GM21367 (cell line): ENCODE measurements at regions not wholly inside any gene's neighbourhood (a gene's known extent, or its start where the extent isn't known, plus 50 kb on each side); places are given as distances from the start of the nearest gene placed in this dataset.
"Not testable (repeated sequence)": the region's sequence is repeated elsewhere in the genome, so short reads cannot be mapped to it uniquely, and the experiment has no call there.

Source experiments
- ATAC-seq: cut with Tn5 transposase; IDR thresholded peaks from one replicate; pipeline ENCODE4 v1.9.1; 2021; ENCODE audit not compliant: unreplicated experiment

DNA sequence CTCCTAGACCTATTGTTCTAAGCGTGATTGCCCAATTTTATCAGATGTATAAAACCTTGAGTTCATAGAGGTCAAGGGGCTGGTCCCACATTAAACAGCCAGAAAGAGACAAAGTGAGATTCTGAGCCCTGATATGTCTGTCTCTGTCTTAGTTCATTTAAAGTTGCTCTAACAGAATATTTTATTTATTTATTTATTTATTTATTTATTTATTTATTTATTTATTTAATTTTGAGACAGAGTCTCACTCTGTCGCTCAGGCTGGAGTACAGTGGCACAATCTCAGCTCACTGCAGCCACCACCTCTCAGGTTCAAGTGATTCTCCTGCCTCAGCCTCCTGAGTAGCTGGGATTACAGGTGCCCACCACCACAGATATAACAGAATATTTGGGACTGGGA, 1999.6 kb upstream of the WWC1 start:
- ATAC-seq = not testable (repeated sequence)

DNA sequence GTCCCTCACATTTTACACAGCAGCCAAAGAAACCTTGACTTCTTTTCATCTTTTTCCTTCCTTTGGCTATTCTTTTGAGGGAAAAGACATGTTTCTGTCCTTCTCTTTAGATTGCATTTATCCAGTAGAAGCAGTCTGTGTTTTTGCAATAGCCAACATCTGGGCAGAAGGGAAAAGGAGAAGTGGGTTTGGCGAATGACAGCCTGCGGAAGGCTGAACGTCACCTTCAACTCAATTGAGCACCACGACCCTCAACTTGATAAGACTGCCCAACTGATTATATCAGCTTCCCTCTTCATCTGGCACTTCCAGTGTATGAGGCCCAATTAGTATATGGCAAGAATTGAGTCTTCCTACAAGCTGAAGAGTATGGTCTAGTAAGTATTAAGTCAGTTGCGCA, 1997.6 kb upstream of the WWC1 start:
- ATAC-seq = no peak

DNA sequence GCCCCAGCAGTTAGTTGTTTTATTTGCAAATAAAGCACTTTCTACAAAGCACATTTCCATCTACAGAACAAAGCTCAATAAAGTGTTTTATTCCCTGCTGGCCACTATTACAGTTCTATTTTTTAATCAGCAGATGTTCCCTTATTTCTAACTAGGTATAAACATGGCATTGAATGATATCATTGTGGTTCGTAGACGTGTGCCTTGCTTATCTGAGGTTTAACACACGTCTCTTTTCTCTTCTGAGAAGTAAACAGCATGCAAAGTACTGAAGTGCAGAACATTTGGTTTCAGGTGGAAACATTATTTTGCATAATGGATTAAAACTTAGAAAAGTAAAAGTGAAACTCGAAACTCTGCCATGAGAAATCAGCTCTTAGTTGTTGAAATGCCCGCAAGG, 1989.3 kb upstream of the WWC1 start:
- no peak for ATAC-seq

DNA sequence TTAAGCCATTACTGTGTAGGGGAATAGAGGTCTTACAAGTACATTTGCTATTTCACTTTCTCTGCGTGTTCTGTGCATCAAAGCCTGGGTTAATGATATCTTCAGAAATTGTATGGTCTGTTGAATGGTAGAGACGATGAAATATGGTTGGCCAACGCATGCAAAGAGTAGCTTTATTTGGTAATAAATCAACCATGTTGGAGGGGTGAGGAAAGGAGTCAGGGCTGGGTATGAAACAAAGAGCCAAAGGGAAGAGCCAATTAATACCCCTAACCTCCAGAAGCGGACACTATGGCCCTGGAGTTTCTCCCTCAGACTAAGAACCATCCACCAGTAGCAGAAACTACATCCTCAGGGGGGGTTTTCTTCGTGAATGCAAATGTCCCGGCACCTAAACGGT, 1974.0 kb upstream of the WWC1 start:
- ATAC-seq = no peak

DNA sequence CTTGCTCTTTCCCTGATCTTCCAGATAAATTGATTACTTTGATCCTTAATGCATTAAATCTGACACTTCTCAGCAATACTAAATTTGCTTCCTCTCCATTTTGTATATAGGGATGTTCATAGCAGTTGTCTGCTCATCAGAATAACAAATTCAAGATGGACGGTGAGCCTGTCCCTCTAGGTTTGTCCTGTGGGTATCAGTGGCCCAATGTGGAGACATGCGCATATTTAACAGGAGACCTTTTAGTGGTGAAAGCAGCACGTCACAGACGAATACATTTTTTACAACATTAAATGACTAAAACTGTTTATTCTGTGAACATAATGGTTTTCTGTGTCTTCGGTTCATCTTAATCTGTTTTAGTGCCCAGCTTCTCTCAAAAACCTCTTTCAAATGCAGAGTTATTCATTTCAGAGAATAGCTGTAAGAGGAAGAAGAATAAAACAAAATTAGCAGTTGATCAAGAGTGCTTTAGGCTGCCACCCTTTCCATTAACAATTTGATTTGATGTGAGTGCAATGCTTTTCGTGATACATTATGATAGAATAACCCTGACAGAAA, 1970.4 kb upstream of the WWC1 start:
- ATAC-seq = no peak

DNA sequence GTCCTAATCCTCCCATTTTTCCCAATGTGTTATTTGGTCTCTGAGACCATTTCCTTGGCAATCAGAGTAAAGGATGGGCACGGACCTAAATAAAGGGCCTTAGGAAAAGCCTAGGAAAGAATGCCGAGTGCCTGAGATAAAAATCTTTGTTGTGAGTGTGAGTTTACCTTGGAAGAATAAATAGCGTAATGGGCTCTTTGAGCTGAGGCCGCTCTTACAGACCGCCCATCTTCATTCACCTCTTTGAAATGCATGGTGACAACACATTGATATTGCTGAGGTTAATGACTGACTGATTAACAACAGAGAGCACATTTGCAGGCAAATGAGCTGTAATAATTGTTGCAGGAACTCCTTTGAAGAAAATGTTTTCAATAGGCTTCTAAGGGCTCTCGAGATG, 1967.1 kb upstream of the WWC1 start:
- no peak for ATAC-seq

DNA sequence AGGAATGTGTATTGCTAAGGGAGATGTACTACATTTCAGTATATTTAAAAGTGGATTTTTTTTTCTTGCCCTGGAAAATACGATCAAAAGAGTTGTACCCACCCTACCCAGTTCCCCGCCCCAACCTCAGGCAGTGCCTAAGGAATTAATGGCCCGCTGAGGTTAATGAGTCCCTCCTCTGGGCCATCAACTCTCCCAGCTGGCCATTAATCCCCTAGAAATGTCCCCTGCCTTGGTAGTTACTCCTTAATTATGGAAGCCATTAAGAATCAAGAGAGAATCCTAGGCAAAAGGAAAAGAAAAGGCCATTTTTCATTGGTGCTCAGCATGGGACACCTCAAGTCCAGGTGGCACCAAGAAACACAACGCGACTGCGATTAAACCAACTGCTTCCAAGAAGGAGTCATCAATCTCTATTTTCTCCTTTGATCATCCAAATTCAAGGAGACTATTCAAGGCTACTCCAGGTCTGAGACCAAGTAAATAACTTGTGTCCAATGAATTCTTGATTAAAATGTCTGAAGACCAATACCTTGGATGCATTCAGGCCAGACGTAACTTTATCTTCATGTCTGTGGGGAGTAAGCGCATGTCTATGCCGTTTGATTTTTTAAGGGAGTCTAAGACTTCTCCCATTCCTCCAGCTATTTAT, 1962.2 kb upstream of the WWC1 start:
- ATAC-seq = no peak

DNA sequence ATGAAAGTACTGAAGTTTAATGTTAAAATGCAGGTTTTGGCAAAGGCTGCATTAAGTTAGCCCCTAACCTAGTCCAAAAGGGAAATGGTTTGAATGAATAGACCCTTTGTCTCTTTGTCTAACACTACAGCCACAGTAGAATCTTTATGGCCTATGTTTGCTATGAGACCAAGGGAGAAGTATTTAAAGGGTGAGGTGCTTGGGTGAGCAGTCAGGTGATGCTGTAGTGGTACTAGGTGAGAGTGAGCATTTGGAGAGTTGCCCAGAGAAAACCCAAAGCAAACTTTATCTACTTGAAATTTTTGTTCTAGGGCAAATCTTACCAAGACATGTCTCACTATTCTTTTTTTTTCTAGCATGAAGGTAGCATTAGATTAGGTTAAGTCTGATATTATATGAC, 1961.4 kb upstream of the WWC1 start:
- ATAC-seq = no peak

DNA sequence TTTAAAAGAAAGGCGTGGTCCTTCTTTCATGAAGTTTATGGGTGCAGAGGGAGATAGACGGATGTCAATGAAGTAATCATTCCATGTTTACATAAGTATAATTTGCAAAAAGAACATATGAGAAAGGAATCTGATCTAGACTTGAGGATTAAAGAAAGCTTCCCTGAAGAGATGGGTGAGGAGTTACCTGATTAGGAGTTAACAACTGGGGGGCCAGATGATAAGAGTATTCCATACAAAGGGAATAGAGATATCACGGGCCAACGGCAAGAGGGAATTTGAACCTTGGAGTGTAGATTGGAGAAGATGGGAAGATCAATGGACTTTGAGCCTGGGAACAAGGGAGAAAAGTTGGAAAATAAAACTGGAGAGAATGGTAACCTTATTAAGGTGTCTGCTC, 1959.9 kb upstream of the WWC1 start:
- no peak for ATAC-seq

DNA sequence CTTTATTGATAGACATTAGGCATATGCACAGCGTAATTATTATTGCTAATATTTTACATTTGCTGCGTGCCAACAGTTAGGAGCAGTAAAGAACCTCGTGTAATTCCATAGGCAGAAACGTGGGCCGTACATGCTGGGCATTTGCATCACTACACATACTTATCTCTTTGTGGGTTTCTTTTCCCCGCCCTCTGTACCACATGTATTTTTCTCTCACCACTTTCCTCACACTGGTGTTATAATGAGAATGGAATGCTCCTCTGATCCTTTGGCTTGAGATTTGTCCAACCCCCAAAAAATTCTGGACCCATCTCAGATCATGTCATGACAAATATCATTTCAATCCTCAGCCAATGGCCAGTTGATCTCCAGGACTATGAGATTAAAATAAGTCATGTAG, 1952.6 kb upstream of the WWC1 start:
- no peak for ATAC-seq

DNA sequence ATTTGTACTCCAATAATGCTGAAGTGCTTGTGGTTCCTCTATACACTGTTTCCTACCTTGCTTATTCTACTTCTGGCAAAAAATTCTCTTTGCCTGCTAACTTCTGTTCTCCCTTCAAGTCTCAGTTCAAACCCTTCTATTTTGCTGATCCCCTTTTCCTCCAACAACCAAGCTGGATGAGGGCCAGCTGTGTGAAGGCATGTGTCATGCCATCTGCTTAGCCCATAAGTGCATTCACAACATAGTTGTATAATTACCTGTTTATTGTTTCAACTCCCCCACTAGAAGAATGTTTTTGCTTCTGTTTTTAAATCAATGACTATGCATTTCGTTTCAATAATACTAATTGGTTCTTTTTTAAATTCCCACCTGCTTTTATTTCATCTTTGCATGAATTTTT, 1951.4 kb upstream of the WWC1 start:
- ATAC-seq = no peak

DNA sequence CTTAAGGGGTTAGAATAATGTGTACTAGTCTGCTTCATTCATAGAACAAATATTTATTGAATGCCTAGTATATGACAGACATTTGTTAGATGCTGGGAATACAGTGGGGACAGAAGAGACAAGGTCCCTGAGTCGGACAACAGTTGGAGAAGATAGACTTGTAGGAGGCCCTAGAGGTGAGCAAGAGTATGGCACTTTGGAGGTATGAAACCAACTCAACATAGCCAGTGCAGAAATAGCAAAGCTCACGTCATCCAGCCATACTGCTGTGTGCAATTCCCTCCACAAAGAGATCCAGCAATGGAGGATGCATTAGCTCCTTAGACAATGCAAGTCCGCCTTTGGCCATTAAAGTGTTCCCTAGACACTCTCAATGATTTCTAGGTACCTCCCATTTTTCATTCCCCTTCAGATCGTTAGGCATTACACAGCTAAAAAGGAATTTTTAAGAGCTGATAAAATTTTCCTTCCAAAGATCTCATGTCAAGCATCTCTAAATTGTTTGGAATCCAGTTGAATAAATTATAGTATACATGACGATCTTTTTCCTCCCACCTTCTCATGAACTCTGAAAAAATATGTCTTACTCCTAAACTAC, 1949.6 kb upstream of the WWC1 start:
- no peak for ATAC-seq

DNA sequence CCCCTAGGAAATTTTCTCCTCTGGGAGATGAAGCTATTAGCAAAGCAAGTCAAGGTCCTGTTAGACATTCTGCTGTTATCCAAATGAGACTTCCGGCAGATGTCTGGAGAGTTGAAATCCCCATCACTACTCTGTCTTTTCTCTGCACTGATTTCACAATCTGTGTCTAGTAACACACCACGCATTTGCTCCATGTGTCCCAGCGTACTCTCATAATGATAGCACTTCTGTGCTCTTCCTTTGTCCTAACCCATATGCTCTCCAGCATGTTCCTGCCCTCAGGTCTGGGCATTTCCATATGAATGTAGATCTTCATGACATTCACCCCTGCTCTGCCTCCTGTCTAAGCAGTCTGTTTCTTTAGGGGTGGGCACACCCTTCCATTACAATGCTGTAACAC, 1949.0 kb upstream of the WWC1 start:
- ATAC-seq = no peak

DNA sequence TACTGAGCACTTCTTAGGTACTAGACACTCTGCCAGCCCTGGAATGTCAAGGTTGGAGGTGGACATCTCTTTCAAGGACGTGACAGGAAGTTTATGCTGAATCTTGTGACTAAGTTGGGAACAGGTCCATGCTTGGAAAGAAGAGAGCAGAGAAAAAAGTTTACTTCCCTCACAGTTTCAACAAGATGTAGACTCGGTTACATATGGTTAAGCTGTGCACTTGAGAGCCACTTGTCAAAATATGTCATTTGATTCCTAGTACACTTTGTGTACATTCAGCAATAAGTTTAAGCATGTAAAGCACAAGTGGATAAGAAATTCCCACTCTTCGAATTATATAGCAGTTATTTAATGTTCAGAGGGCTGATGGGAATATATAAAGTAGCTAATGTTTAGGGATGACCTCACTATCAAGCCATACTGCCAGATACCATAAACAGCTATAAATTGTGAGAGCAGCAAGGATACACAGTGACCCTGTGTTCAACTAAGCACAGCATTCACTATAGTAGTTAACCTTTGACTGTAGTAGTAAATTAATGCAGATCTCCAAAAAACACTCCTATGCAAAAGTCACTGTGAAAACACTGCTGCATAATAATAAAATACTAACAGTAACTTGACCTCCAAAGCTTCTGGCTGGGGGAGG, 1944.6 kb upstream of the WWC1 start:
- no peak for ATAC-seq

DNA sequence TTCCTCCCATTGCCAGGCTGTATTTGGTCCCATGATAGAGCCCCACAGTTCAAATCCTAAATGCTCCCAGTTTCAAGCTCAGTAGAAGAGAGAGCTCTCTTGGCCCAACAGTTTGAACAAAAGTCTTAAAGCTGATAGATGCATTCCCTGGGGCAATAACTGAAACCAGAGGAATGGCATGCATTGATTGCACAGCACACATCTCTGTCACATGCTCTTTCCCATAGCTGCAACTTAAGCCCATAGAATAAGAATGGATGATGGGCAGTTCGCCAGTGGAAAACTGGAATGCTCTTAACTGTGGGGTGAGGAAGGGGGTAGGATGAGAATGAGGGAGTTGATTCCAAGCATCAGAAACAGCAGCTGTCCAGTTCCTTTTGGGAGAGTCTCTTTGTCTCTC, 1942.4 kb upstream of the WWC1 start:
- no peak for ATAC-seq

DNA sequence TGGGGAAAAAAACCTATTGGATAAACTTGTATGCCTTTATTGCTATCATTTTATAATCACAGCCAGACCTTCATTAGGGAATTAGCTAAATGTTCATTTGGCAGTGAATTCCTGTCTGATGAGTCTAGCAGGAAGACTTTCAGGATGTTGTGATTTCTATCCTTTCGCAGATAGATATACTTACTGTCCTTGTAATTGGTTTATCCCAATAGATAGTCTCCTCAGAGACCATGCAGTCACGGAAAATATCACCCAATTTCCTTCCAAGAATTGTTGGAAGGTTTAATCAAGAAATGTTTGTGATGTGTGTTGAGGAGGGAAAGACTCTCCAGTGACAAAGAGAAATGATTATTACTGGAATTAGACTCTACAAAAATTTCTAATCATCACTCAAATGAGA, 1937.9 kb upstream of the WWC1 start:
- no peak for ATAC-seq

DNA sequence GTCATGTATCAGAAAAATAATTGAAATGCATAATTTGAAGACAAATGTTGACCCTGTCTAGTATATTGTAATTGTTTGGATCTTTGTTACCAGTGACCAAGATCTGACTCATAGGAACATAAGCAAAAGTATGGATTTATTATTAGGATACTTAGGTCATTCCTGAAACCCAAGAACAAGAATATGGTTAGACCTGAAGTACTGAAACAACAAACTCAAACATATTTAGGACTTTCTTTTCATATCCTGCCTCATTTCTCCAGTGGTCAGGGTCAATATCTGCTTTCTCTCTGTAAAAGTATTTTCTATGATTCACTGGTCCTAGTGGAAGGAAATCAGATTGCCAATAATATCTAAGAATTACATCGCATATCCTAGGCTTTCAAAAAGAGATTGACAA, 1937.1 kb upstream of the WWC1 start:
- no peak for ATAC-seq

DNA sequence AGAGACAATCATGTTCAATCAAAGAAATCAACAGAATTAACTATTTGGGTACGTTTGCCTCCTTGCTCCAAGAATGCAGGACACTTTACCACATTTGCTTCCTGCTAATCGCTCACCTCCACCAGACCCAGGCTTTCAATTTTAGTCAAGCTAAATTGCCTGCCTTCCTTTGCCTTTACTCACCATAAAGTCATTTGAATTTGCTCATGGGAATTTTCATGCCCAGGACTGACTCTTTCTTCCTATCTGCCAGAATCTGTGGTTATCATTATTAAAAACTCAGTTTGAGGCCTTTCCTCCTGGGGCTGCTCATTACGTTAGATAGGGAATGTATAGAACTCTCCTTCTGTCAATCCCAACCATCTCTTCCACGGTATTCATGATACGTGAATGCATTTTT, 1935.3 kb upstream of the WWC1 start:
- ATAC-seq = no peak

DNA sequence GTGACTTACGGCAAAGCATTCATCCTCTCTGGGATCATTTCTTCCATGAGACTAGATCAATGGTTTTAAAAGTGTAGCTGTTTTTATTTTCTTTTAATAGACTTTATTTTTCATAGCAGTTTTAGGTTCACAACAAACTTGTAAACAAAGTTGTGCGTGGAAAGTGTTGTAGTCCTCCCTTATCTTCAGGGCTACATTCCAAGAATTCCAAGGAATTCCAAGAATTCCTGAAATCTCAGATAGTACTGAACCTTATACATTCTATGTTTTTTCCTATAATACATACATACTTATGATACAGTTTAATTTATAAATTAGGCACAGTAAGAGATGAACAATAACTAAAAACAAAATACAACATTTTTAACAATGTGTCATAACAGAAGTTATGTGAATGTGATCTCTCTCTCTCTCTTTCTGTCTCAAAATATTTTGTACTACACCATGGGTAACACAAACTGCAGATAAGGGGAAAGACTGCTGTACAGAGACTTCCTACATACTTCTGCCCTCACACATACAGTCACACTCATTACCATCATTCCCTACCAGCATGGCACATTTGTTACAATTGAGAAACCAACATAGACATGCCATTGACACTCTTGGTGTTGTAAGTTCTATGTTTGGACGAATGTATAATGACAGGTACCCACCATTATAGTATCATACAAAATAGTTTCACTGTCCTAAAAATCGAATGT, 1933.2 kb upstream of the WWC1 start:
- no peak for ATAC-seq

DNA sequence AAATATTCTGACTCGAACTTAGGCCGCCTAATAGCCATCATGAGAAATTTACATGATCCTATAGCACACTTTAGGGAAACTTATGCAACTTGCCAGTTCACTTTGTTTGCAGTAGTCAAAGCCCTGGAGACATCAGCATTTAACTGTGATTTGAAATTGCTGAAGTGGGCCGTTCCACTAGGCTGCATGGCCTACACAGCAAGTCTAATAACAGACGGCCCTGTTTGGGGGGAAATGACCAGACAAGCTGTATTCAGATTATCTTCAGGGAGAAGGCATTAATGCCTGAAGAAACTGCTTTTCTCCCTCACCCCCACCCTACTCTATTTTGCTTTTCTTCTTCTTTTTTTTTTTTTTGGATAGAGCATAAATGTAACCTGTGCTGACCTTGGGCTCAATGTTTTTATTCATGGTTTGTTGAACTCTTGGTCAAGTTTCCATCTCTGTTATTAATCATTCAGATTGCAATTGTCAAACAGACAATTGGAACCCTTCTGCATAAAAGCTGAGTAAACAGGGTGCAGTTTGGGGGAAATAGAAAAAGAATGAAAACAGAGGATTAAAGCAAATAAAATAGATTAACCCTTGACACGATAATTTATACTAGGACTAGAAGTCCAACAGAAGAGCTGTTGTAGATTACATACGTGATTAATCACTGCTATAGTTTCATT, 1928.2 kb upstream of the WWC1 start:
- no peak for ATAC-seq

DNA sequence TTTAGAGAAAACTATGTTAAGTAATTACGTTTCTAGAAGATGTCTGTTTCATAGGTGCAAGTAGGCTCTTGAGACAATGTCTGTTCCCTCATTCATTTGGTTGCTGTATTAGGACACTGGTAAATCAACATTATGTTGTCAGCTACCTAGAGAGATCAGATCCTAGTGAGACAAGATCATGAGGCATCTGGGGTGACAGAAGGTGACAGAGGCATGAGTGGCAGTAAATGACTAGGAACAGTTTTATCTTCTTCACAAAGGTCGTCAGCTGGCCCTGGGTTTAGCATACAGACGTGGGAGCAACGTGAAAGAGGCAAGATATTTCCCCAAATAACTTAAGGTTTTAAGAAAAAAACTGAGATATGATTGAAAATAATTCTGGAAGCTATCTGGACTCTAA, 1926.3 kb upstream of the WWC1 start:
- ATAC-seq = no peak
